Thyroid gland (tissue), 4 donors: ENCODE measurements at regions not wholly inside any gene's neighbourhood (a gene's known extent, or its start where the extent isn't known, plus 50 kb on each side); places are given as distances from the start of the nearest gene placed in this dataset.

ENCODE experiments used
- POLR2A ChIP-seq, 2 donors: fragments of 450-650 bp; IDR thresholded peaks; one replicate each; pipeline ENCODE4 v1.6.1; 2017; ENCODE audit warnings: antibody characterized with exemption in 2 of 2, mild to moderate bottlenecking in 2 of 2, moderate library complexity in 1 of 2
- TF ChIP-seq, protein P1 (sequence below), 6 experiments: fragments of 200-600 bp in 3 of 6; fragments of 450-650 bp in 3 of 6; sonication (generic) in 3 of 6; IDR thresholded peaks; one replicate each; pipeline ENCODE4 v1.5.1; 2016 to 2019; ENCODE audit warnings: antibody characterized with exemption in 6 of 6, mild to moderate bottlenecking in 2 of 6, inconsistent platforms in 1 of 6, moderate library complexity in 1 of 6

DNA sequence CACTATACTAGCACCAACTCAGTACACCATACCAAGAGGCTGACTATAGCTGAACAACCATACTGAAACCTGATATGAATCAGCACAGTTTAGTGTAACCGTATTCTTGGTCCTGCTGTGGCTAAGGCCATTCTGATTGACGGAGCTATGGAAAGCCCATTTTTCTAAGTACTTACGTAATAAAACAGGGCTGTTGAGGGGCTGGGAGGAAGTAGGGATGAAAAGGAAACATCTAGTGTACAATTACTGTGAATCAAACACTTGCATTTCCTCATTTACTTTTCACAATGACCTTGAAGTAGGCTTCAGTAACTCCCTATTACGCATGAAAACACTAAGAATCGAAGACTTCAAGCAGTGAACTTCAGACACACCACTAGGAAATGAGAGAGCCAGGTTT lies 198.2 kb downstream of the BTG1 start:
- no peak for TF ChIP-seq POLR2A (IDR thresholded peaks at IDR 0.05)
- TF ChIP-seq, protein P1, sequence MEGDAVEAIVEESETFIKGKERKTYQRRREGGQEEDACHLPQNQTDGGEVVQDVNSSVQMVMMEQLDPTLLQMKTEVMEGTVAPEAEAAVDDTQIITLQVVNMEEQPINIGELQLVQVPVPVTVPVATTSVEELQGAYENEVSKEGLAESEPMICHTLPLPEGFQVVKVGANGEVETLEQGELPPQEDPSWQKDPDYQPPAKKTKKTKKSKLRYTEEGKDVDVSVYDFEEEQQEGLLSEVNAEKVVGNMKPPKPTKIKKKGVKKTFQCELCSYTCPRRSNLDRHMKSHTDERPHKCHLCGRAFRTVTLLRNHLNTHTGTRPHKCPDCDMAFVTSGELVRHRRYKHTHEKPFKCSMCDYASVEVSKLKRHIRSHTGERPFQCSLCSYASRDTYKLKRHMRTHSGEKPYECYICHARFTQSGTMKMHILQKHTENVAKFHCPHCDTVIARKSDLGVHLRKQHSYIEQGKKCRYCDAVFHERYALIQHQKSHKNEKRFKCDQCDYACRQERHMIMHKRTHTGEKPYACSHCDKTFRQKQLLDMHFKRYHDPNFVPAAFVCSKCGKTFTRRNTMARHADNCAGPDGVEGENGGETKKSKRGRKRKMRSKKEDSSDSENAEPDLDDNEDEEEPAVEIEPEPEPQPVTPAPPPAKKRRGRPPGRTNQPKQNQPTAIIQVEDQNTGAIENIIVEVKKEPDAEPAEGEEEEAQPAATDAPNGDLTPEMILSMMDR (IDR thresholded peaks at IDR 0.05) = no peak
